ACC112 (cell line): ENCODE measurements at regions not wholly inside any gene's neighbourhood (a gene's known extent, or its start where the extent isn't known, plus 50 kb on each side); places are given as distances from the start of the nearest gene placed in this dataset.

Experiments used
- H2AFZ ChIP-seq: fragments of 200-600 bp; sonication (generic); one replicate; pipeline ENCODE4 v1.6.0; 2017; ENCODE audit warnings: antibody characterized with exemption, low read length; ENCODE audit not compliant: unreplicated experiment
- H3K27ac ChIP-seq: fragments of 200-600 bp; sonication (generic); 2 replicates; pipeline ENCODE4 v1.5.1; 2014; ENCODE audit warnings: low read depth, mild to moderate bottlenecking, antibody characterized with exemption, low read length, moderate library complexity
- H3K27me3 ChIP-seq: fragments of 200-600 bp; sonication (generic); 2 replicates; pipeline ENCODE4 v1.6.1; 2014; ENCODE audit warnings: mild to moderate bottlenecking, antibody characterized with exemption, low read length, moderate library complexity, mixed read lengths; ENCODE audit not compliant: insufficient read depth
- H3K36me3 ChIP-seq: fragments of 200-600 bp; sonication (generic); 2 replicates; pipeline ENCODE4 v1.6.1; 2016; ENCODE audit warnings: mild to moderate bottlenecking, antibody characterized with exemption, low read length, moderate library complexity, mixed read lengths; ENCODE audit not compliant: insufficient read depth
- H3K4me1 ChIP-seq: fragments of 200-600 bp; sonication (generic); one replicate; pipeline ENCODE4 v1.6.1; 2016; ENCODE audit warnings: low read length, mixed read lengths; ENCODE audit not compliant: insufficient read depth, unreplicated experiment, control insufficient read depth
- H3K4me3 ChIP-seq: fragments of 200-600 bp; sonication (generic); 2 replicates; pipeline ENCODE4 v1.5.1; 2014; ENCODE audit warnings: mild to moderate bottlenecking, low read depth, low read length
- H3K79me2 ChIP-seq: fragments of 200-600 bp; sonication (generic); one replicate; pipeline ENCODE4 v1.6.0; 2016; ENCODE audit warnings: low read length; ENCODE audit not compliant: control insufficient read depth, unreplicated experiment, insufficient read depth

GRCh38 chr10:3270577-3271316 lies 98.2 kb upstream of the PITRM1 start:
- H2AFZ ChIP-seq, result no peak overlapping the region
- H3K4me3 ChIP-seq, result no peak overlapping the region

DNA sequence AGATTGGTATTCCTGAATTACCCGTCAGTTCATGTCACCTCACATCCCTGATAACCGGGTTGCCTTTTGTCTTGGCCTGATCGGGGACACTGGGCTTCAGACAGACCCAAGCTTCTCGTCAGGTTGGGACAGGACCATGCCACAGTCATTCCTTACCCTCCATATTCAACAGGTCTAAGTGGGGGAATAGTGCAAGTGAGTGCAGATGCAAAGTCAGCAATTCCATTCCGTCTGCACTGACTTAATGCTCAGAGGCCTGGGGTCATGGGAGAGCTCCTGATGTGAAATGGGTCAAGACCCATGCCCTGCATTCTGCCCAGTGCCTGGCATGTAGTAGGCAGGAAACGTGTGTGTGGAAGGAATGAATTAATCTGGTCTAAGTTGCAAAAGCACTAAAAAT lies 95.4 kb upstream of the PITRM1 start:
- no peak overlapping the region for H3K27ac ChIP-seq
- no peaks in the 10 kb centered on the region for H3K36me3 ChIP-seq
- no peaks in the 10 kb centered on the region for H3K4me1 ChIP-seq
- peaks cover 20% of the 10 kb centered on the region for H3K27me3 ChIP-seq
- no peak overlapping the region for H3K4me3 ChIP-seq
- no peak overlapping the region for H2AFZ ChIP-seq
- H3K79me2 ChIP-seq, result no peaks in the 10 kb centered on the region

More at GRCh38 chr10:3270577-3271316, 98.2 kb upstream of the PITRM1 start:
- no peaks in the 10 kb centered on the region for H3K36me3 ChIP-seq
- H3K27ac ChIP-seq, result no peak overlapping the region
- H3K27me3 ChIP-seq, result peaks cover 40% of the 10 kb centered on the region
- H3K4me1 ChIP-seq, result no peaks in the 10 kb centered on the region
- no peaks in the 10 kb centered on the region for H3K79me2 ChIP-seq

DNA sequence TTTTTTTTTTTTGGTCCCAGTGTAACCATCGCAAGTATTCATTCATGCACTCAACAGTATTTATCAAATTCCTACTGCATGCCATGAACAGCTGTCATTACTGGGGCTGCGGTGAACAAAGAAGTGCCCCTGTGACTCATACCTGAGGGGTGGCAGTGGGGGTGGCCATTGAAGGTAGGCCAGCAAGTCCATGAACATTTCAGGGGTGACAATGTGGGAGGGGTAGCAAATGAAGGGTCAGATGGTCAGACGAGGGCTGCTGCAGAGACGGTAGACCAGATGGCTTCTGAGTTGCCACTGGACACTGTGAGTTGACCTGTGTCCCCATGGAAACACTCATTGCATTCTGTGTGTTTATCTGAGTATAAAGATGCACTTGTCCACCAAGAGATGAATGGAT lies 92.5 kb upstream of the PITRM1 start:
- no peak overlapping the region for H3K27ac ChIP-seq
- H3K36me3 ChIP-seq, result no peaks in the 10 kb centered on the region
- H3K27me3 ChIP-seq, result peaks cover 13% of the 10 kb centered on the region
- no peak overlapping the region for H2AFZ ChIP-seq
- no peaks in the 10 kb centered on the region for H3K79me2 ChIP-seq
- no peak overlapping the region for H3K4me3 ChIP-seq
- no peaks in the 10 kb centered on the region for H3K4me1 ChIP-seq

DNA sequence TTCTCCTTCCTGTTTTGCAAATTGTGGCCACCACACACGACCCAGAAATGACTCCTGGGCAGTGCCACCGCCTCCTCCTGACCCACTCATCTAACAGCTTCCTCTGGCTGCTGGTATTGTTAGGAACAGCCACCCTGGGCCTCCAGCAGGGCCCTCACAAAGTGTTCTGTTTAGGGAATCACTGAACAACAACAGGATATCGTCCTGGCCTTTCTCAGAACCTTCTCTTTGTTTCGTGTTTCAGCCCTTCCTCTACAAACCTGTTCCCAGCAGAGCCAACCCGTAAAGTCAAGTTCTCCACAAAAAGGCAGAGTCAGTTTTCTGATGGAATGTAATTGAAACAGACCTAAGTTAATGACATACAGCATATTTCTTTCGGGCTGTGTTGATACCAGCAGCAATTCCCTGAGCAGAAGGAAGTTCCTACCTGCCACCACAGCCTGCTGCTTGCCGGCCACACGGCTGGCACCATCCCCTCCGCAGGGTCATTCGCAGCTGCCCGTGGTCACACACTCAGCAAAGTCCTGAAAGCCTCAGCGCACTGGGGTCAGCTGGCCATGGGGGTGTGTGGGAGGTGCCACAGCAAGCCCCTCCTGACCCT lies 91.7 kb upstream of the PITRM1 start:
- H3K4me3 ChIP-seq, result no peak overlapping the region
- H3K36me3 ChIP-seq, result no peaks in the 10 kb centered on the region
- no peaks in the 10 kb centered on the region for H3K79me2 ChIP-seq
- no peaks in the 10 kb centered on the region for H3K4me1 ChIP-seq
- peaks cover 13% of the 10 kb centered on the region for H3K27me3 ChIP-seq
- H3K27ac ChIP-seq, result no peak overlapping the region
- no peak overlapping the region for H2AFZ ChIP-seq

GRCh38 chr10:3263747-3264146 lies 91.2 kb upstream of the PITRM1 start:
- Histone ChIP-seq H3K27ac (no peak overlapping the region), H2AFZ (no peak overlapping the region), H3K36me3 (no peaks in the 10 kb centered on the region), H3K27me3 (peaks cover 13% of the 10 kb centered on the region), H3K4me1 (no peaks in the 10 kb centered on the region), H3K4me3 (no peak overlapping the region), H3K79me2 (no peaks in the 10 kb centered on the region)

DNA sequence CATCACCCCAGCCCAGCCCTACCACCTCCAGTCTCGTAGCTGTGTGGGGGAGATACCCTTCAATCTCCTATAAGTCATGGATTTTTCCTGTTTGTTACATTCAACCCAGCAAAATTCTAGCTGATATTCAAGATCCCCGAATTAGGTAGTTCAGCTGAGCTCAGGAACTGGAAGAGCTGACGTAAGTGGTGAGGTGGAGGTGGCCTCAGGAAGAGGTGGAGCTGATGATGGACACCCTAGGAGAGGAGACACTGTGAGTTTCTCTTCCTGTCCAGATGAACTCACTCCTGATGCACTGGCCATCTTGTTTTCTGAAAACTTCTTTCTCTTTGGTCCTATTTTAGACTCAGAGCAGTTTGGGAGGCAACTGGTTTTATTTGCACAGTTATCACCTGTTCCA lies 90.5 kb upstream of the PITRM1 start:
- H3K4me3 ChIP-seq, result no peak overlapping the region
- no peak overlapping the region for H3K27ac ChIP-seq
- H2AFZ ChIP-seq, result no peak overlapping the region
- no peaks in the 10 kb centered on the region for H3K4me1 ChIP-seq
- H3K79me2 ChIP-seq, result no peaks in the 10 kb centered on the region
- H3K36me3 ChIP-seq, result no peaks in the 10 kb centered on the region
- H3K27me3 ChIP-seq, result peaks cover 13% of the 10 kb centered on the region

DNA sequence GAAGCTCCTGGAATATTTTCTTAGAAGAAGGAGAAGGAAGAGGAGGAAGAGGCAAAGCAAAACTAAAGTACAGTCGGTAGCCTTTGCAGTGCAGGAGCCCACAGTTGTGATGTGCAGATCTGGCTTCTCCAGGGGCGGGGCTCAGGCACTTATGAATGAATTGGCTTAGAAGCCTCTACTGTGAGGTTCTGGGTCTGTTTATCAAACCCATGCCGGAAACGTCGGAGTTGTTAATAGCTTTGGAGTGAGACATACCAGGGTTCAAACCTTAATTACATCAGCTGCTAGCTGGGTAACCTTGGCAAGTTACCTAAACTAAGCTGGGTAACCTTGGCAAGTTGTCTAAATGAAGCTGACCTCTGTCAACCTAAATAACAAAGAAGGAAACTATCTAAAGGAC lies 89.3 kb upstream of the PITRM1 start:
- H3K36me3 ChIP-seq, result no peaks in the 10 kb centered on the region
- H2AFZ ChIP-seq, result no peak overlapping the region
- H3K27ac ChIP-seq, result no peak overlapping the region
- H3K4me1 ChIP-seq, result no peaks in the 10 kb centered on the region
- no peaks in the 10 kb centered on the region for H3K79me2 ChIP-seq
- no peak overlapping the region for H3K4me3 ChIP-seq
- peaks cover 15% of the 10 kb centered on the region for H3K27me3 ChIP-seq

GRCh38 chr10:3260066-3260834 lies 87.7 kb upstream of the PITRM1 start:
- H3K4me3 ChIP-seq, result no peak overlapping the region
- H3K79me2 ChIP-seq, result no peaks in the 10 kb centered on the region
- H3K4me1 ChIP-seq, result no peaks in the 10 kb centered on the region
- H3K36me3 ChIP-seq, result no peaks in the 10 kb centered on the region
- no peak overlapping the region for H2AFZ ChIP-seq
- H3K27me3 ChIP-seq, result peaks cover 16% of the 10 kb centered on the region
- H3K27ac ChIP-seq, result no peak overlapping the region

GRCh38 chr10:3259499-3259898 lies 86.9 kb upstream of the PITRM1 start:
- Histone ChIP-seq H2AFZ (no peak overlapping the region), H3K36me3 (no peaks in the 10 kb centered on the region), H3K79me2 (no peaks in the 10 kb centered on the region), H3K4me3 (no peak overlapping the region), H3K27ac (no peak overlapping the region), H3K27me3 (peaks cover 19% of the 10 kb centered on the region), H3K4me1 (no peaks in the 10 kb centered on the region)

DNA sequence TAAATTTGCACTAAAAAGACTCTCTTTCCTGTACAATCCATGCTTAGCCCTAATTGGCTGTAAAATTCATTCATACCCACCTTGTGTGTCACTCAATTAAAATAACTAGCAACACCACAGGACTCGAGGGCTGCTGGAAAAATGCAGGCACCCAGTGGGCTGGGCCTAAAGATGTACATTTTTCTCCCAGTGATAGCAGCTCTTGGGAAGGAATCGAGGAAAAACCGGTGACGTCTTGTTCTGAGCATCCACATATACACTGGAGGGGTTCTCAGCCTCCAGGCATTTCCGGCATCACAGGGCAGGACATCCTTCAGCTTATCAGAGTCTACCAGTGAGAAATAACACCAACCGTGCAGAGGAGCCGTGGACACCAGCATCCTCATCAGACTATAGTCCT lies 85.8 kb upstream of the PITRM1 start:
- Histone ChIP-seq H2AFZ (no peak overlapping the region), H3K27ac (no peak overlapping the region), H3K4me1 (no peaks in the 10 kb centered on the region), H3K4me3 (no peak overlapping the region), H3K27me3 (peaks cover 28% of the 10 kb centered on the region), H3K79me2 (no peaks in the 10 kb centered on the region), H3K36me3 (no peaks in the 10 kb centered on the region)
